PC-9 (cell line): ENCODE measurements at regions not wholly inside any gene's neighbourhood (a gene's known extent, or its start where the extent isn't known, plus 50 kb on each side); places are given as distances from the start of the nearest gene placed in this dataset.
"Not testable (repeated sequence)": the region's sequence is repeated elsewhere in the genome, so short reads cannot be mapped to it uniquely, and the experiment has no call there.

Experiments
- BruUV-seq: library from RNA; stranded (reverse); fragments of 400-500 nt; replicated peaks from 2 replicates; lab custom pipeline; 2021; lab: Mats Ljungman, UMichigan
- CTCF ChIA-PET: fragments of 300-600 bp; sonication (Branson Sonifier 250); formaldehyde crosslinking; loops from one replicate; lab custom pipeline; 2022; ENCODE audit warnings: antibody characterized with exemption; lab: Charles Lee
- POLR2A ChIA-PET: fragments of 300-600 bp; sonication (Branson Sonifier 250); formaldehyde crosslinking; loops from one replicate; lab custom pipeline; 2022; ENCODE audit warnings: antibody characterized with exemption; ENCODE audit not compliant: unreplicated experiment; lab: Charles Lee
- DNase-seq, 2 experiments: peaks; one replicate each; pipeline versions ENCODE4 v3.0.0 to v3.0.0-alpha.2; 2015 to 2022; ENCODE audit warnings: mixed read lengths in 1 of 2
- H2AFZ ChIP-seq: fragments of 200-600 bp; sonication (generic); 2 replicates; pipeline ENCODE4 v1.8.1; 2017; ENCODE audit warnings: antibody characterized with exemption
- H3F3A ChIP-seq: fragments of 200-600 bp; sonication (generic); 2 replicates; pipeline ENCODE4 v1.8.1; 2017; ENCODE audit warnings: antibody characterized with exemption, mild to moderate bottlenecking, low read depth; ENCODE audit not compliant: insufficient read depth
- H3K27ac ChIP-seq: fragments of 200-600 bp; sonication (generic); 2 replicates; pipeline ENCODE4 v1.6.1; 2016; ENCODE audit warnings: mixed run types
- H3K27me3 ChIP-seq: fragments of 200-600 bp; sonication (generic); 2 replicates; pipeline ENCODE4 v1.6.1; 2016; ENCODE audit warnings: low read depth, mixed run types; ENCODE audit not compliant: insufficient read depth
- H3K36me3 ChIP-seq: fragments of 200-600 bp; sonication (generic); 2 replicates; pipeline ENCODE4 v1.6.1; 2016; ENCODE audit warnings: low read depth, mixed run types
- H3K4me1 ChIP-seq: fragments of 200-600 bp; sonication (generic); replicated peaks from 2 replicates; pipeline ENCODE4 v1.6.1; 2016; ENCODE audit warnings: mixed run types; ENCODE audit not compliant: insufficient read depth
- H3K4me2 ChIP-seq: fragments of 200-600 bp; sonication (generic); 2 replicates; pipeline ENCODE4 v1.6.1; 2017; ENCODE audit warnings: mixed run types
- H3K4me3 ChIP-seq: fragments of 200-600 bp; sonication (generic); 2 replicates; pipeline ENCODE4 v1.6.1; 2016; ENCODE audit warnings: mixed run types
- H3K79me2 ChIP-seq: fragments of 200-600 bp; sonication (generic); 2 replicates; pipeline ENCODE4 v1.6.1; 2017; ENCODE audit warnings: low read depth, mixed run types
- H3K9me2 ChIP-seq: fragments of 200-600 bp; sonication (generic); 2 replicates; pipeline ENCODE4 v1.8.1; 2017; ENCODE audit warnings: mild to moderate bottlenecking; ENCODE audit not compliant: insufficient read depth
- H3K9me3 ChIP-seq: fragments of 200-600 bp; sonication (generic); 2 replicates; pipeline ENCODE4 v1.8.1; 2016; ENCODE audit warnings: low read depth; ENCODE audit not compliant: insufficient read depth
- H4K20me1 ChIP-seq: fragments of 200-600 bp; sonication (generic); 2 replicates; pipeline ENCODE4 v1.8.1; 2017; ENCODE audit not compliant: insufficient read depth
- EZH2 ChIP-seq: fragments of 200-600 bp; sonication (generic); IDR thresholded peaks from 2 replicates; pipeline ENCODE4 v1.8.0; 2017; ENCODE audit warnings: antibody characterized with exemption, low read depth
- intact Hi-C: fragments of 100-400 bp; cut with micrococcal nuclease; formaldehyde crosslinking; loops from one replicate; pipeline ENCODE4 v1.10.0; 2022; ENCODE audit not compliant: unreplicated experiment
- TF ChIP-seq, protein P1 (sequence below): fragments of 200-600 bp; sonication (generic); conservative IDR thresholded peaks from 2 replicates; pipeline ENCODE4 v1.6.1; 2017; ENCODE audit warnings: mixed run types, antibody characterized with exemption, mild to moderate bottlenecking, moderate library complexity

GRCh38 chr10:127649642-127650041, 87.3 kb upstream of the FOXI2 start:
- H4K20me1 ChIP-seq, result no peaks in the 10 kb centered on the region
- H3K79me2 ChIP-seq, result no peaks in the 10 kb centered on the region
- H2AFZ ChIP-seq, result no peak overlapping the region
- H3K4me2 ChIP-seq, result no peak overlapping the region
- intact Hi-C loops, result no loop called here
- H3K27ac ChIP-seq, result no peak overlapping the region
- no peaks in the 10 kb centered on the region for H3K36me3 ChIP-seq
- H3F3A ChIP-seq, result no peaks in the 10 kb centered on the region
- no peaks in the 10 kb centered on the region for H3K9me3 ChIP-seq
- no peak for DNase-seq
- H3K27me3 ChIP-seq, result no peaks in the 10 kb centered on the region
- BruUV-seq, result no TSS peak
- H3K4me3 ChIP-seq, result no peak overlapping the region
- ChIA-PET POLR2A (no interaction called here), CTCF (no interaction called here)
- no peak for TF ChIP-seq EZH2
- TF ChIP-seq, protein P1, sequence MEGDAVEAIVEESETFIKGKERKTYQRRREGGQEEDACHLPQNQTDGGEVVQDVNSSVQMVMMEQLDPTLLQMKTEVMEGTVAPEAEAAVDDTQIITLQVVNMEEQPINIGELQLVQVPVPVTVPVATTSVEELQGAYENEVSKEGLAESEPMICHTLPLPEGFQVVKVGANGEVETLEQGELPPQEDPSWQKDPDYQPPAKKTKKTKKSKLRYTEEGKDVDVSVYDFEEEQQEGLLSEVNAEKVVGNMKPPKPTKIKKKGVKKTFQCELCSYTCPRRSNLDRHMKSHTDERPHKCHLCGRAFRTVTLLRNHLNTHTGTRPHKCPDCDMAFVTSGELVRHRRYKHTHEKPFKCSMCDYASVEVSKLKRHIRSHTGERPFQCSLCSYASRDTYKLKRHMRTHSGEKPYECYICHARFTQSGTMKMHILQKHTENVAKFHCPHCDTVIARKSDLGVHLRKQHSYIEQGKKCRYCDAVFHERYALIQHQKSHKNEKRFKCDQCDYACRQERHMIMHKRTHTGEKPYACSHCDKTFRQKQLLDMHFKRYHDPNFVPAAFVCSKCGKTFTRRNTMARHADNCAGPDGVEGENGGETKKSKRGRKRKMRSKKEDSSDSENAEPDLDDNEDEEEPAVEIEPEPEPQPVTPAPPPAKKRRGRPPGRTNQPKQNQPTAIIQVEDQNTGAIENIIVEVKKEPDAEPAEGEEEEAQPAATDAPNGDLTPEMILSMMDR, result no peak; the same call in 1 of the 2 replicates
- no peaks in the 10 kb centered on the region for H3K9me2 ChIP-seq
- no peaks in the 10 kb centered on the region for H3K4me1 ChIP-seq

DNA sequence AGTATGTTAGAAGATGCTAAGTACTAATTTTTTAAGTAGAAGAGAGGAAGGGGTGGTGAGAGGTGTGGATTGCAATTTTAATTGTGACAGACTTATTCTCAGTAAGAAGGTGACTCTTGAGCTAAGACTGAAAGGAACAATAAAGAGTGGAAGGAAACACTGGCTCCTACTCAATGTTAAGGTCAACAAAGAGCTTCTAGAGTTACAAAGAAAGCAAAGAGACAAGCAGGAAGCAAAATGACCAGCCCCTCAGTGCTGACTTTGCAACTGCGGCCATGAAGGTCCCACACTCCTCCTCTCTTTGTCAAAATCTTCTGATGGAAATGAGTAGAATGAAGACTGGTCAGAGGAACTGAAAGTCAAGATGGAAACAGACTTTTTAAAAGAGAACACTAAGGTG, 79.9 kb upstream of the FOXI2 start:
- BruUV-seq, result no TSS peak
- no peaks in the 10 kb centered on the region for H3F3A ChIP-seq
- no peaks in the 10 kb centered on the region for H4K20me1 ChIP-seq
- TF ChIP-seq, protein P1, result no peak
- no peak for TF ChIP-seq EZH2
- CTCF ChIA-PET, result interaction anchor here (0.5 kb wide), 1 partner anchor 470 kb away, joined by 13 read pairs; no protein-coding TSS in a partner anchor
- H3K4me2 ChIP-seq, result no peak overlapping the region
- DNase-seq, result no peak
- H2AFZ ChIP-seq, result no peak overlapping the region
- H3K4me1 ChIP-seq, result no peaks in the 10 kb centered on the region
- H3K9me2 ChIP-seq, result no peaks in the 10 kb centered on the region
- no peaks in the 10 kb centered on the region for H3K36me3 ChIP-seq
- H3K4me3 ChIP-seq, result no peak overlapping the region
- intact Hi-C loops, result no loop called here
- no peaks in the 10 kb centered on the region for H3K9me3 ChIP-seq
- no peaks in the 10 kb centered on the region for H3K79me2 ChIP-seq
- POLR2A ChIA-PET, result no interaction called here
- no peaks in the 10 kb centered on the region for H3K27me3 ChIP-seq
- H3K27ac ChIP-seq, result no peak overlapping the region

DNA sequence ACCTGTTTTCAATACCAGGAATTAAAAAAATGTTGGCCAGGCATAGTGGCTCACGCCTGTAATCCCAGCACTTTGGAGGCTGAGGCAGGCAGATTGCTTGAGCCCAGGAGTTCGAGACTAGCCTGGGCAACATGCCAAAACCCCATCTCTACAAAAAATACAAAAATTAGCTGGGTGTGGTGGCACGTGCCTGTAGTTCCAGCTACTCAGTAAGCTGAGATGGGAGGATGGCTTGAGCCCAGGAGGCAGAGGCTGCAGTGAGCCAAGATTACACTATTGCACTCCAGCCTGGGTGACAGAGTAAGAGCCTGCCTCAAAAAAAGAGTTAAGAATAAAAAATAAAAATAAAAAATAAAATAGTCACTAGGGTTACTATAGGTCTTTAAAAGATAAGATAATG, 60.6 kb upstream of the FOXI2 start:
- H3F3A ChIP-seq, POLR2A ChIA-PET, H3K4me1 ChIP-seq, H3K9me2 ChIP-seq, H3K4me2 ChIP-seq, H3K27ac ChIP-seq, BruUV-seq, H2AFZ ChIP-seq, H3K79me2 ChIP-seq, H3K4me3 ChIP-seq, intact Hi-C loops, H3K9me3 ChIP-seq, DNase-seq, H4K20me1 ChIP-seq, H3K36me3 ChIP-seq, H3K27me3 ChIP-seq, CTCF ChIA-PET: not testable (repeated sequence)

GRCh38 chr10:127678091-127678490, 58.9 kb upstream of the FOXI2 start:
- no peaks in the 10 kb centered on the region for H3K79me2 ChIP-seq
- H3K4me3 ChIP-seq, result no peak overlapping the region
- ChIA-PET CTCF (no interaction called here), POLR2A (no interaction called here)
- H3K9me3 ChIP-seq, result no peaks in the 10 kb centered on the region
- no peak for TF ChIP-seq EZH2
- TF ChIP-seq, protein P1, result no peak
- no TSS peak for BruUV-seq
- no peaks in the 10 kb centered on the region for H3K4me1 ChIP-seq
- H3K36me3 ChIP-seq, result no peaks in the 10 kb centered on the region
- H3K27me3 ChIP-seq, result no peaks in the 10 kb centered on the region
- no peaks in the 10 kb centered on the region for H3F3A ChIP-seq
- H4K20me1 ChIP-seq, result no peaks in the 10 kb centered on the region
- H3K9me2 ChIP-seq, result no peaks in the 10 kb centered on the region
- no peak for DNase-seq
- intact Hi-C loops, result no loop called here
- H3K27ac ChIP-seq, result no peak overlapping the region
- H2AFZ ChIP-seq, result no peak overlapping the region
- no peak overlapping the region for H3K4me2 ChIP-seq
